Left lobe of liver (tissue), 2 donors: ENCODE measurements at regions not wholly inside any gene's neighbourhood (a gene's known extent, or its start where the extent isn't known, plus 50 kb on each side); places are given as distances from the start of the nearest gene placed in this dataset.
"Not testable (repeated sequence)": the region's sequence is repeated elsewhere in the genome, so short reads cannot be mapped to it uniquely, and the experiment has no call there.

Source experiments
- ATAC-seq: fragments of 200-7000 bp; cut with Tn5 transposase; one replicate; pipeline ENCODE4 v1.9.1; 2020; ENCODE audit warnings: mild to moderate bottlenecking, moderate library complexity
- DNase-seq: peaks from one replicate; pipeline ENCODE4 v3.0.0-alpha.2; 2020; ENCODE audit warnings: low spot score
- donor health status: DM: no; HTN: no; CAD: no; lungs with moderate emphysema.
- donor health status: DM: no; HTN: yes; CAD: no.

GRCh38 chrY:16490706-16491105 lies 1389.3 kb downstream of the CDY2B start:
- ATAC-seq = no peak
- no peak for DNase-seq

GRCh38 chrY:16486696-16487215 lies 1393.3 kb downstream of the CDY2B start:
- no peak for DNase-seq
- no peak for ATAC-seq

- ATAC-seq (no peak), DNase-seq (no peak)
Measured at GRCh38 chrY:16480031-16480430, 1400.0 kb downstream of the CDY2B start.

- no peak for ATAC-seq
- no peak for DNase-seq
Measured at GRCh38 chrY:16474053-16474452, 1406.0 kb downstream of the CDY2B start.

GRCh38 chrY:16454799-16455198 lies 1425.2 kb downstream of the CDY2B start:
- DNase-seq = no peak
- ATAC-seq = no peak

GRCh38 chrY:16446152-16446551 lies 1433.9 kb downstream of the CDY2B start:
- DNase-seq = no peak
- ATAC-seq = no peak

GRCh38 chrY:16409206-16409923 lies 1470.7 kb downstream of the CDY2B start:
- not testable (repeated sequence) for ATAC-seq

GRCh38 chrY:16379458-16379857 lies 1500.6 kb downstream of the CDY2B start:
- DNase-seq, ATAC-seq: not testable (repeated sequence)

More at GRCh38 chrY:16409206-16409923, 1470.7 kb downstream of the CDY2B start:
- DNase-seq = not testable (repeated sequence)

GRCh38 chrY:16341592-16341991 lies 1538.4 kb downstream of the CDY2B start:
- not testable (repeated sequence) for ATAC-seq, DNase-seq

GRCh38 chrY:16330032-16330758 lies 1549.8 kb downstream of the CDY2B start:
- not testable (repeated sequence) for ATAC-seq, DNase-seq

GRCh38 chrY:16329135-16329820 lies 1550.7 kb downstream of the CDY2B start:
- not testable (repeated sequence) for DNase-seq, ATAC-seq
